CD8-positive, alpha-beta memory T cell (primary cell): ENCODE measurements at regions not wholly inside any gene's neighbourhood (a gene's known extent, or its start where the extent isn't known, plus 50 kb on each side); places are given as distances from the start of the nearest gene placed in this dataset.
A peak's percentile ranks its signal among the peaks of the same experiment; 100 is the strongest.

Source experiments
- CTCF ChIA-PET: fragments of 350-600 bp; sonication (Branson Sonifier 250); formaldehyde crosslinking; loops from one replicate; lab custom pipeline; 2021; ENCODE audit warnings: antibody characterized with exemption; lab: Charles Lee
- POLR2A ChIA-PET: fragments of 350-600 bp; sonication (Branson Sonifier 250); formaldehyde crosslinking; loops from one replicate; lab custom pipeline; 2021; ENCODE audit warnings: antibody characterized with exemption; lab: Charles Lee
- DNase-seq, 5 donors: peaks; one replicate each; pipeline versions ENCODE4 v3.0.0 to v3.0.0-alpha.2; 2020 to 2022; ENCODE audit warnings: mixed read lengths in 1 of 5
- H3K27ac ChIP-seq: one replicate; pipeline ENCODE4 v1.7.0; 2013; ENCODE audit warnings: low read depth, mild to moderate bottlenecking, low read length, moderate library complexity
- H3K27me3 ChIP-seq: 2 replicates; pipeline ENCODE4 v1.7.0; 2013; ENCODE audit warnings: low read length, mild to moderate bottlenecking; ENCODE audit not compliant: insufficient read depth, poor library complexity, severe bottlenecking
- H3K36me3 ChIP-seq: 2 replicates; pipeline ENCODE4 v1.7.0; 2013; ENCODE audit warnings: mild to moderate bottlenecking, low read length, moderate library complexity; ENCODE audit not compliant: insufficient read depth
- H3K4me1 ChIP-seq: 2 replicates; pipeline ENCODE4 v1.7.0; 2013; ENCODE audit warnings: mild to moderate bottlenecking, low read length, moderate library complexity; ENCODE audit not compliant: insufficient read depth
- H3K4me3 ChIP-seq: 2 replicates; pipeline ENCODE4 v1.7.0; 2013; ENCODE audit warnings: mild to moderate bottlenecking, low read length
- H3K9me3 ChIP-seq: 2 replicates; pipeline ENCODE4 v1.7.0; 2013; ENCODE audit warnings: mild to moderate bottlenecking, low read length
- H3K27ac Mint-ChIP-seq, 8 donors: one replicate each; pipeline ENCODE4 v1.8.0; 2020 to 2021; ENCODE audit warnings: mixed read lengths in 8 of 8, mild to moderate bottlenecking in 6 of 8, inconsistent platforms in 3 of 8, moderate library complexity in 3 of 8
- H3K27me3 Mint-ChIP-seq, 2 donors: one replicate each; pipeline ENCODE4 v1.8.0; 2020 to 2021; ENCODE audit warnings: mixed read lengths in 2 of 2, mild to moderate bottlenecking in 1 of 2, moderate library complexity in 1 of 2
- H3K36me3 Mint-ChIP-seq, 3 donors: one replicate each; pipeline ENCODE4 v1.8.0; 2020 to 2021; ENCODE audit warnings: mixed read lengths in 3 of 3, inconsistent platforms in 1 of 3, mild to moderate bottlenecking in 1 of 3
- H3K4me1 Mint-ChIP-seq, 3 donors: one replicate each; pipeline ENCODE4 v1.8.0; 2020 to 2021; ENCODE audit warnings: mixed read lengths in 3 of 3, inconsistent platforms in 1 of 3, mild to moderate bottlenecking in 1 of 3
- H3K4me3 Mint-ChIP-seq, 7 donors: one replicate each; pipeline ENCODE4 v1.8.0; 2020 to 2021; ENCODE audit warnings: mixed read lengths in 7 of 7, mild to moderate bottlenecking in 6 of 7, moderate library complexity in 4 of 7, inconsistent platforms in 2 of 7
- H3K9me3 Mint-ChIP-seq, 5 donors: one replicate each; pipeline ENCODE4 v1.8.0; 2020 to 2022; ENCODE audit warnings: mixed read lengths in 5 of 5, mild to moderate bottlenecking in 3 of 5, moderate library complexity in 2 of 5, inconsistent platforms in 1 of 5

GRCh38 chr1:22338071-22338765 lies 113.4 kb upstream of the ZBTB40 start:
- Histone ChIP-seq H3K4me3 (no peak overlapping the region), H3K4me1 (no peaks in the 10 kb centered on the region), H3K9me3 (no peaks in the 10 kb centered on the region), H3K27me3 (peaks cover 4% of the 10 kb centered on the region), H3K36me3 (no peaks in the 10 kb centered on the region), H3K27ac (no peak overlapping the region)
- Mint-ChIP-seq H3K4me3 (no peak overlapping the region), H3K36me3 (no peaks in the 10 kb centered on the region), H3K27ac (no peak overlapping the region), H3K4me1 (peaks cover 0 to 6% (median 2%) of the 10 kb centered on the region in 3 donors), H3K9me3 (no peaks in the 10 kb centered on the region), H3K27me3 (peaks cover 17 to 52% of the 10 kb centered on the region in 2 donors)
- ChIA-PET POLR2A (no interaction called here), CTCF (no interaction called here)
- DNase-seq, result no peak

- H3K27me3 Mint-ChIP-seq, result peaks cover 19 to 55% of the 10 kb centered on the region in 2 donors
- H3K36me3 Mint-ChIP-seq, result no peaks in the 10 kb centered on the region
- H3K4me3 Mint-ChIP-seq, result no peak overlapping the region
- Histone ChIP-seq H3K9me3 (no peaks in the 10 kb centered on the region), H3K27me3 (peaks cover 4% of the 10 kb centered on the region), H3K4me3 (no peak overlapping the region), H3K4me1 (no peaks in the 10 kb centered on the region), H3K36me3 (no peaks in the 10 kb centered on the region), H3K27ac (no peak overlapping the region)
- H3K9me3 Mint-ChIP-seq, result no peaks in the 10 kb centered on the region
- ChIA-PET CTCF (no interaction called here), POLR2A (no interaction called here)
- H3K27ac Mint-ChIP-seq, result no peak overlapping the region
- peaks cover 0 to 6% (median 2%) of the 10 kb centered on the region in 3 donors for H3K4me1 Mint-ChIP-seq
- no peak for DNase-seq
These were observed 112.4 kb upstream of the ZBTB40 start for GRCh38 chr1:22339237-22339636.

- CTCF ChIA-PET, result no interaction called here
- Mint-ChIP-seq H3K36me3 (no peaks in the 10 kb centered on the region), H3K9me3 (no peaks in the 10 kb centered on the region), H3K4me1 (peaks cover 0 to 6% (median 2%) of the 10 kb centered on the region in 3 donors), H3K27me3 (peaks cover 18 to 56% of the 10 kb centered on the region in 2 donors), H3K27ac (peak overlapping the region in 2 of 8 donors; percentile 6 to 41), H3K4me3 (no peak overlapping the region)
- no peaks in the 10 kb centered on the region for H3K36me3 ChIP-seq
- no peaks in the 10 kb centered on the region for H3K4me1 ChIP-seq
- no peak overlapping the region for H3K4me3 ChIP-seq
- H3K9me3 ChIP-seq, result no peaks in the 10 kb centered on the region
- no peak overlapping the region for H3K27ac ChIP-seq
- POLR2A ChIA-PET, result no interaction called here
- H3K27me3 ChIP-seq, result peaks cover 4% of the 10 kb centered on the region
- DNase-seq, result no peak
These were observed 111.6 kb upstream of the ZBTB40 start for GRCh38 chr1:22340066-22340465.

GRCh38 chr1:22340873-22341272 lies 110.8 kb upstream of the ZBTB40 start:
- no peak overlapping the region for H3K27ac Mint-ChIP-seq
- no peaks in the 10 kb centered on the region for H3K36me3 Mint-ChIP-seq
- Histone ChIP-seq H3K9me3 (no peaks in the 10 kb centered on the region), H3K36me3 (no peaks in the 10 kb centered on the region), H3K4me3 (no peak overlapping the region), H3K27me3 (peaks cover 4% of the 10 kb centered on the region), H3K4me1 (no peaks in the 10 kb centered on the region), H3K27ac (no peak overlapping the region)
- H3K27me3 Mint-ChIP-seq, result peaks cover 20 to 63% of the 10 kb centered on the region in 2 donors
- DNase-seq, result no peak
- no peaks in the 10 kb centered on the region for H3K9me3 Mint-ChIP-seq
- H3K4me1 Mint-ChIP-seq, result peaks cover 0 to 6% (median 2%) of the 10 kb centered on the region in 3 donors
- ChIA-PET POLR2A (no interaction called here), CTCF (no interaction called here)
- H3K4me3 Mint-ChIP-seq, result no peak overlapping the region

- peaks cover 4% of the 10 kb centered on the region for H3K27me3 ChIP-seq
- peaks cover 0 to 6% (median 2%) of the 10 kb centered on the region in 3 donors for H3K4me1 Mint-ChIP-seq
- ChIA-PET CTCF (no interaction called here), POLR2A (no interaction called here)
- H3K27ac ChIP-seq, result no peak overlapping the region
- H3K36me3 ChIP-seq, result no peaks in the 10 kb centered on the region
- no peak overlapping the region for H3K4me3 ChIP-seq
- no peaks in the 10 kb centered on the region for H3K36me3 Mint-ChIP-seq
- H3K9me3 Mint-ChIP-seq, result no peaks in the 10 kb centered on the region
- H3K4me3 Mint-ChIP-seq, result no peak overlapping the region
- H3K4me1 ChIP-seq, result no peaks in the 10 kb centered on the region
- no peak for DNase-seq
- peak overlapping the region in 1 of 8 donors; percentile 9 for H3K27ac Mint-ChIP-seq
- H3K9me3 ChIP-seq, result no peaks in the 10 kb centered on the region
- H3K27me3 Mint-ChIP-seq, result peaks cover 20 to 73% of the 10 kb centered on the region in 2 donors
These were observed 109.7 kb upstream of the ZBTB40 start for GRCh38 chr1:22341791-22342605.

- no peaks in the 10 kb centered on the region for H3K36me3 ChIP-seq
- no peak overlapping the region for H3K27ac Mint-ChIP-seq
- no peak overlapping the region for H3K4me3 Mint-ChIP-seq
- no peaks in the 10 kb centered on the region for H3K9me3 ChIP-seq
- no peak overlapping the region for H3K4me3 ChIP-seq
- DNase-seq, result no peak
- H3K4me1 ChIP-seq, result no peaks in the 10 kb centered on the region
- POLR2A ChIA-PET, result no interaction called here
- no peaks in the 10 kb centered on the region for H3K9me3 Mint-ChIP-seq
- peaks cover 22 to 76% of the 10 kb centered on the region in 2 donors for H3K27me3 Mint-ChIP-seq
- H3K27ac ChIP-seq, result no peak overlapping the region
- peaks cover 4% of the 10 kb centered on the region for H3K27me3 ChIP-seq
- peaks cover 0 to 6% (median 2%) of the 10 kb centered on the region in 3 donors for H3K4me1 Mint-ChIP-seq
- CTCF ChIA-PET, result no interaction called here
- no peaks in the 10 kb centered on the region for H3K36me3 Mint-ChIP-seq
These were observed 108.9 kb upstream of the ZBTB40 start for GRCh38 chr1:22342734-22343191.

GRCh38 chr1:22343456-22344328 lies 108.0 kb upstream of the ZBTB40 start:
- Mint-ChIP-seq H3K27ac (no peak overlapping the region), H3K4me3 (no peak overlapping the region), H3K4me1 (peaks cover 0 to 6% (median 2%) of the 10 kb centered on the region in 3 donors), H3K36me3 (no peaks in the 10 kb centered on the region), H3K27me3 (peaks cover 23 to 82% of the 10 kb centered on the region in 2 donors), H3K9me3 (peaks cover 0 to 2% (median 0%) of the 10 kb centered on the region in 5 donors)
- H3K4me3 ChIP-seq, result no peak overlapping the region
- no peak overlapping the region for H3K27ac ChIP-seq
- no peaks in the 10 kb centered on the region for H3K36me3 ChIP-seq
- ChIA-PET POLR2A (no interaction called here), CTCF (no interaction called here)
- H3K4me1 ChIP-seq, result no peaks in the 10 kb centered on the region
- peaks cover 4% of the 10 kb centered on the region for H3K27me3 ChIP-seq
- H3K9me3 ChIP-seq, result no peaks in the 10 kb centered on the region
- no peak for DNase-seq
